GM23338 (cell line): ENCODE measurements at regions not wholly inside any gene's neighbourhood (a gene's known extent, or its start where the extent isn't known, plus 50 kb on each side); places are given as distances from the start of the nearest gene placed in this dataset.

ENCODE experiments used
- CREB1 ChIP-seq: fragments of 250-450 bp; sonication (Bioruptor Pico); IDR thresholded peaks from 2 replicates; pipeline ENCODE4 v1.5.0; 2020; ENCODE audit warnings: low read depth, mild to moderate bottlenecking, moderate library complexity
- CTCF ChIP-seq, 2 experiments: fragments of 200-600 bp in 1 of 2; sonication (generic) in 1 of 2; conservative IDR thresholded peaks; 2 replicates each; pipeline versions ENCODE4 v1.5.1 to v1.6.1; 2016 to 2017; ENCODE audit warnings: antibody characterized with exemption in 2 of 2, low read depth in 2 of 2, mild to moderate bottlenecking in 2 of 2, moderate library complexity in 1 of 2
- ETS1 ChIP-seq: IDR thresholded peaks from 2 replicates; pipeline ENCODE4 v1.6.1; 2016; ENCODE audit warnings: antibody characterized with exemption
- EZH2 ChIP-seq: fragments of 200-600 bp; sonication (generic); IDR thresholded peaks from one replicate; pipeline ENCODE4 v1.8.0; 2017; ENCODE audit warnings: antibody characterized with exemption, mild to moderate bottlenecking, low read depth; ENCODE audit not compliant: unreplicated experiment
- EZH2phosphoT487 ChIP-seq: fragments of 200-600 bp; sonication (generic); IDR thresholded peaks from one replicate; pipeline ENCODE4 v1.8.1; 2018; ENCODE audit warnings: antibody characterized with exemption; ENCODE audit not compliant: unreplicated experiment
- NANOG ChIP-seq: IDR thresholded peaks from 2 replicates; pipeline ENCODE4 v1.6.1; 2016; ENCODE audit warnings: antibody characterized with exemption, borderline replicate concordance
- POLR2AphosphoS5 ChIP-seq: IDR thresholded peaks from 2 replicates; pipeline ENCODE4 v1.6.1; 2016; ENCODE audit warnings: antibody characterized with exemption, low read depth
- REST ChIP-seq: IDR thresholded peaks from one replicate; pipeline ENCODE4 v1.6.1; 2018; ENCODE audit warnings: antibody characterized with exemption; ENCODE audit not compliant: unreplicated experiment
- STAT1 ChIP-seq: IDR thresholded peaks from one replicate; pipeline ENCODE4 v1.6.1; 2016; ENCODE audit warnings: antibody characterized with exemption; ENCODE audit not compliant: unreplicated experiment
- ZNF114 ChIP-seq: fragments of 250-450 bp; sonication (Bioruptor Pico); IDR thresholded peaks from 2 replicates; pipeline ENCODE4 v1.5.0; 2020; ENCODE audit warnings: mild to moderate bottlenecking, moderate library complexity
- ZNF331 ChIP-seq: fragments of 250-450 bp; sonication (Bioruptor Pico); IDR thresholded peaks from 2 replicates; pipeline ENCODE4 v1.5.0; 2020; ENCODE audit warnings: low read depth, mild to moderate bottlenecking, moderate library complexity
- ZNF462 ChIP-seq: fragments of 250-450 bp; sonication (Bioruptor Pico); IDR thresholded peaks from 2 replicates; pipeline ENCODE4 v1.5.0; 2020; ENCODE audit warnings: mild to moderate bottlenecking, moderate library complexity

GRCh38 chr2:78118037-78118436 lies 595.9 kb upstream of the LRRTM4 start (continued):
- TF ChIP-seq ZNF462 (CRISPR knock-in tag) (no peak), POLR2AphosphoS5 (no peak), ZNF331 (no peak), CREB1 (CRISPR knock-in tag) (no peak), REST (no peak), EZH2 (no peak), STAT1 (no peak), EZH2phosphoT487 (no peak), CTCF (conservative IDR thresholded peaks at IDR 0.05; ENCODE audit: low read depth in 2 of 2) (no peak), NANOG (no peak), ZNF114 (CRISPR knock-in tag) (no peak), ETS1 (no peak)
